Omental fat pad (tissue), 3 donors: ENCODE measurements at regions not wholly inside any gene's neighbourhood (a gene's known extent, or its start where the extent isn't known, plus 50 kb on each side); places are given as distances from the start of the nearest gene placed in this dataset.

Experiments used
- ATAC-seq: fragments of 150-250 bp; one replicate; pipeline ENCODE4 v1.9.1; 2016; ENCODE audit warnings: mild to moderate bottlenecking, moderate library complexity; ENCODE audit not compliant: low FRiP score
- DNase-seq: peaks from one replicate; pipeline ENCODE4 v3.0.0-alpha.2; 2019; ENCODE audit warnings: low spot score
- TF ChIP-seq, protein P1 (sequence below), 3 donors: fragments of 450-650 bp; IDR thresholded peaks; one replicate each; pipeline ENCODE4 v1.5.1; 2016 to 2017; ENCODE audit warnings: antibody characterized with exemption in 3 of 3, mild to moderate bottlenecking in 3 of 3, moderate library complexity in 2 of 3

DNA sequence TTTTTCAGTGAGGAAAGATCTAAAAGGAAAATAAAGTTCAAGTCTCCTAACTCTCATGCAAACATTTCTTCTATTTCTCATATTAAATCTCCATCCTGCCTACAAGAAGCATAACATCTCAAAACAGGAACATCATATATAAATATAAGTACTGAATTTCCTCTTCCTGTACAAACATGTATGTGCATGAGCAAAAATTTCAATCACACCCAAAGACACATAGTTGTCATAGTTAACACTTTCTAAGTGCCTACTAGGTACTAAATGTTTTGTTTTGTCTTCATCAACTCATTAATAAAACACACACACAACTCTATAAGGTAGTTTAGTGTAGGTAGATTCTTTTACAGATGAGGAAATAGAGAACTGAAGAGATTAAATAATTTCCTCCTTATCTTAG is 237.1 kb upstream of the ADGRL2 start:
- no peak for DNase-seq
- TF ChIP-seq, protein P1, sequence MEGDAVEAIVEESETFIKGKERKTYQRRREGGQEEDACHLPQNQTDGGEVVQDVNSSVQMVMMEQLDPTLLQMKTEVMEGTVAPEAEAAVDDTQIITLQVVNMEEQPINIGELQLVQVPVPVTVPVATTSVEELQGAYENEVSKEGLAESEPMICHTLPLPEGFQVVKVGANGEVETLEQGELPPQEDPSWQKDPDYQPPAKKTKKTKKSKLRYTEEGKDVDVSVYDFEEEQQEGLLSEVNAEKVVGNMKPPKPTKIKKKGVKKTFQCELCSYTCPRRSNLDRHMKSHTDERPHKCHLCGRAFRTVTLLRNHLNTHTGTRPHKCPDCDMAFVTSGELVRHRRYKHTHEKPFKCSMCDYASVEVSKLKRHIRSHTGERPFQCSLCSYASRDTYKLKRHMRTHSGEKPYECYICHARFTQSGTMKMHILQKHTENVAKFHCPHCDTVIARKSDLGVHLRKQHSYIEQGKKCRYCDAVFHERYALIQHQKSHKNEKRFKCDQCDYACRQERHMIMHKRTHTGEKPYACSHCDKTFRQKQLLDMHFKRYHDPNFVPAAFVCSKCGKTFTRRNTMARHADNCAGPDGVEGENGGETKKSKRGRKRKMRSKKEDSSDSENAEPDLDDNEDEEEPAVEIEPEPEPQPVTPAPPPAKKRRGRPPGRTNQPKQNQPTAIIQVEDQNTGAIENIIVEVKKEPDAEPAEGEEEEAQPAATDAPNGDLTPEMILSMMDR (IDR thresholded peaks at IDR 0.05) = no peak
- no peak for ATAC-seq

DNA sequence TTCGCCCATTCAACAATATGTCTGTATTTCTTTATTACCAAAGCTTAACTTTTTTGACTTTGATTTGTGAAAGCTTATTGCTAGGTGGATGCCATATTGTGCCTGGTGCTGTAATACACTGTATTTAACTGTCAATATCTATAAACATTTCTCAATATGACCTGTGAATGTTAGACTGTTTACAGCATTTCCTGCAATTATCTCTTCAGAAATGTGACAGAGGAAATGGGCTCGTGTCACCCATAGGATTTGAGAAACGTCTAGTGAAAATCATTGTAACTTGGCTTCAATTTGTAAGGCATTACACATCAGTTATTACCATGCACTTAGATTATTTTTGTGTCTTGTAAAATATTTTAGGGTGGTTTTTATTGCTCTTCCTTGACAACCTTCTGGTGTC is 237.8 kb upstream of the ADGRL2 start:
- DNase-seq = no peak
- TF ChIP-seq, protein P1 (IDR thresholded peaks at IDR 0.05) = no peak
- no peak for ATAC-seq

DNA sequence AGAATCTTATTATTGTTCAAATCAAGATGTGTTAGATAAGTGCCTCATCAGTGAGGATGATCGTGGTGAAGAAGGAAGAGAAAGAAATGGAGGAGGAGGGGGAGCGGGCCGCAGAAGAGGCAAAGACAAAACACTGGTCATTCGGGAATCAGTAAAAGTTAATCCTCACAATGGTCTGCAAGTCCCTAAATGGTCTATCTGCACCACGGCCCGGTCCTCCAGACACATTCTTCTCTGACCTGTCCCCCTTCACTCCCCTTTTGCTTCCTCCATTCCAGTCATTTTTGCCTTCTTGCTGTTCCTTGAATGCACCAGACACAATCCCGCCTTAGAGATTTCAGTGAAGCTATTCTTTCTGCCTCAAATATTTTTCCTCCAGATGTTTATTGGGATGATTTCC is 240.1 kb upstream of the ADGRL2 start:
- TF ChIP-seq, protein P1 (IDR thresholded peaks at IDR 0.05) = no peak
- ATAC-seq = no peak

DNA sequence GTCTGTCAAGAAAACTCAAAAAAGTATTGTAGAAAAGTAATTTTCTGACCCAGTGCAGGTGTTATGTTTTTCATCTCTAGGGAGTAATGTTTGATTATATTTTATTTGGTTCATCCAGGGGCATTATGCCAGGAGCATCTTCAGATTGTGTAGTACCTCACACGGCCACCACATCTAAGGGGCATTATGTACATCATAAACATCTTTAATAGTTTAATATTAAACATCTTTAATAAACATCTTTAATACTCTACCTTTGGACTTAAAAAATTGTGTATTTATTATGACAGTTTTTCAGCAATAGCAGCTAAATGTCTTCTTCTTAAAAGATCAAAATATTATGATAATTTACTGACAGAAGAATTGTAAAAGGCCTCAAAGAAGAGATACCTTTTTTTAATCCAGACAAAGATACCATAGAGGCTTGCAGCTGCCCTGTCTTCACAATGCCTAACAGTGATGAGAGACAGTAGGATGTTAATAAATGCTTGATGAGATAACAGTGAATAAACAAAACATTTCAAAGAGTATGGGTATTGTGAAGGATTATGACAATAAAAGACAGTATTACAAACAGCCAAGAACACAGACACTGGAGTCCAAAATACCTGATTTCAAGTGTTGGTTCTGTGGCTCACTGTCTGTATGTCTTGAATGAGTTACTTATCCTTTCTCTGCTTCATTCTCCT is 240.9 kb upstream of the ADGRL2 start:
- ATAC-seq = no peak
- TF ChIP-seq, protein P1 (IDR thresholded peaks at IDR 0.05) = no peak
- DNase-seq = no peak

More for the DNA sequence above, 240.1 kb upstream of the ADGRL2 start:
- DNase-seq = no peak

DNA sequence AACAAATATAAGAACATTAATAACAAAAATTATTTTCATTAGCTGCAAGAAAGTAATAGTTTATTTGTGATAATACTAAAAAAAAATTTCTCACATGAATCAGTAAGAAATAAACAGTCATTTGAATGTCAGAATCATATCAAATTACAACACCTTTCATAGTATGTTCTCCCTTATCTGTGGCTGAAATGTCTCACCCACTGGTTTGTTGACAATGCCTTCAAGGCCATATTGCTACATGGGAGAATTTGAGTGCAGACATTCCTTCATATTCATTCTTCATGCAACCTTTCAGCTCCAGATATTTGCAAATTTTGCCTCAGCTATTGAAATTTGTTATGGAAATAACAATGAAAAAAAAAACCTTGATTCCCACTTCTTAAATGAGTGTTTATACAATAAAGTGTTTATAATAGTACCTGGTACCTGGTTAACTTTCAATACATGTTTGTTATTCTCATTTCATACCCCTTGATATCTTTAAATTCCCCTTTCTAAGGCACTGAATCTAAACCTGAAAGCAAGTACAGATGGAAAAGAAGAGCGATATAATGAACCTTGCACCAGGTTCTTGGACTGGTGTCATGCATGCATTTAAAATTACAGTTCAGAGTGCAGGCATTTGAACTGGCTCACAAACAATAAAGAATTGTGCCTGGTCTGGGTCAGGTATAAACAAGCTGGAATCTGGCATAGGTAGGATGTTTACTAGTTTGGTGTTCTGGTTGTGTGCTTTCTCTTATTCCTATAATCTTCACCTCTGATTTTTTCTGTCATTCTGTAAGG is 242.2 kb upstream of the ADGRL2 start:
- DNase-seq = no peak
- TF ChIP-seq, protein P1 (IDR thresholded peaks at IDR 0.05) = no peak
- no peak for ATAC-seq

DNA sequence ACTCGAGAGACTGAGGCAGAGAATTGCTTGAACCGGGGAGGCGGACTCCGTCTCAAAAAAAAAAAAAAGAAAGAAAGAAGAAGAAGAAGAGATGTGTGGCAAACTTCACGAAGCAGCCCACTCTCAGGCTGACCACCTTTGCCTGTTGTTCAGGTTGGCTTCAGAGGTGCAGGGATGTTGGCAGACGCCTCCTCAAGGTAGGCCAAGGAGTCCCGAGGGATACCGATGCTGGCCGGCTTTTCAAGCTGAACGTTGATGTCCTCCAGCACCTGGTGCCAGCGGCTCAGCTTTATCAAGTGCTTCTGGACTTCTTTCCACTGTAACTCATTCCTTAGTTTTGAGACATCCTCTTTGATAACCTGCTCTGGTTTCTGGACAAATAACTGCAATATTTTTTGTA is 243.8 kb upstream of the ADGRL2 start:
- DNase-seq = no peak
- no peak for ATAC-seq
- TF ChIP-seq, protein P1 (IDR thresholded peaks at IDR 0.05) = no peak

DNA sequence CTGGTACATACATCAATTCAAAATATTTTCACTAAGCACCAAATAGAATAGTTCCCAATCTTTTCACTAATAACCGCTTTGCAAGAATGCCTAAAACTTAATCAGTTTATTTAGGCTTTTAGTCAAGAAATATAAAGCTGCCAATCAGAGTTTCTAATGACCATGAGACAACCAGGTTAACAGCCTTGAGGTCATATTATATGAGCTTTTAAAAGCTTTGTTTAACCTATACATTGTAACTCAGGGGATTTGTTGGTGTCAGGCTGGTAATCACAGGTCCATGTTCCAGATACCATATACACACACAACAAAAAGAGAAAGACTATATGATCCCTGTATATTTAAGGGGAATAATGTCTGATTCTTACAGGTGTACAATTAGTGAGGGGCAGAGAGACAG is 246.2 kb upstream of the ADGRL2 start:
- TF ChIP-seq, protein P1 (IDR thresholded peaks at IDR 0.05) = no peak
- ATAC-seq = no peak
- no peak for DNase-seq
